ENCODE measurements at regions not wholly inside any gene's neighbourhood (a gene's known extent, or its start where the extent isn't known, plus 50 kb on each side); places are given as distances from the start of the nearest gene placed in this dataset.
"Not testable (repeated sequence)": the region's sequence is repeated elsewhere in the genome, so short reads cannot be mapped to it uniquely, and the experiment has no call there.

DNA sequence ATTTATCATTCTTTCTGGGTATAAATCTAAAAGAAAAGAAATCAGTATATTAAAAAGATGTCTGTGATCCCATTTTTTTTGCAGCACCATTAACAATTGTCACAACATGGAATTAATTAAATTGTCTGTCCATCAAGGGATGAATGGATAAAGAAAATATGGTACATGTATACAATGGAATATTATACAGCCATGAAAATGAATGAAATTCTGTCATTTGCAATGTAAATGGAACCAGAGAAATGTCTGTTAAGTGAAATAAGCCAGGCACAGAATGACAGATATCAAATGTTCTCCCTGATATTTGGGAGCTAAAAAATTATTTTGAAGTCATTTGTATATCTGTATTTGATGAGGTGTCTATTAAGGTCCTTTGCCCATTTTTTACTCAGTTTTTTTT is 77.1 kb upstream of the NDST4 start:
- CTCF ChIA-PET, result no interaction called here
- no peaks in the 10 kb centered on the region for H3K27me3 Mint-ChIP-seq (ENCODE audit: unreplicated experiment)
- no TSS peak for BruUV-seq (replicated peaks)
- no peaks in the 10 kb centered on the region for H3K4me1 Mint-ChIP-seq (ENCODE audit: low read depth, unreplicated experiment)
- no peak for DNase-seq
- no peaks in the 10 kb centered on the region for H3K36me3 Mint-ChIP-seq (ENCODE audit: insufficient read depth, unreplicated experiment)
- TF ChIP-seq, protein P1, sequence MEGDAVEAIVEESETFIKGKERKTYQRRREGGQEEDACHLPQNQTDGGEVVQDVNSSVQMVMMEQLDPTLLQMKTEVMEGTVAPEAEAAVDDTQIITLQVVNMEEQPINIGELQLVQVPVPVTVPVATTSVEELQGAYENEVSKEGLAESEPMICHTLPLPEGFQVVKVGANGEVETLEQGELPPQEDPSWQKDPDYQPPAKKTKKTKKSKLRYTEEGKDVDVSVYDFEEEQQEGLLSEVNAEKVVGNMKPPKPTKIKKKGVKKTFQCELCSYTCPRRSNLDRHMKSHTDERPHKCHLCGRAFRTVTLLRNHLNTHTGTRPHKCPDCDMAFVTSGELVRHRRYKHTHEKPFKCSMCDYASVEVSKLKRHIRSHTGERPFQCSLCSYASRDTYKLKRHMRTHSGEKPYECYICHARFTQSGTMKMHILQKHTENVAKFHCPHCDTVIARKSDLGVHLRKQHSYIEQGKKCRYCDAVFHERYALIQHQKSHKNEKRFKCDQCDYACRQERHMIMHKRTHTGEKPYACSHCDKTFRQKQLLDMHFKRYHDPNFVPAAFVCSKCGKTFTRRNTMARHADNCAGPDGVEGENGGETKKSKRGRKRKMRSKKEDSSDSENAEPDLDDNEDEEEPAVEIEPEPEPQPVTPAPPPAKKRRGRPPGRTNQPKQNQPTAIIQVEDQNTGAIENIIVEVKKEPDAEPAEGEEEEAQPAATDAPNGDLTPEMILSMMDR (IDR thresholded peaks at IDR 0.05; ENCODE audit: unreplicated experiment), result no peak
- H3K27ac Mint-ChIP-seq (ENCODE audit: unreplicated experiment), result no peak overlapping the region
- no peak overlapping the region for H3K4me3 Mint-ChIP-seq (ENCODE audit: low read depth, unreplicated experiment)
- intact Hi-C loops (cut with micrococcal nuclease; ENCODE audit: unreplicated experiment), result no loop called here
- H3K9me3 Mint-ChIP-seq (ENCODE audit: low read depth, unreplicated experiment), result no peaks in the 10 kb centered on the region

DNA sequence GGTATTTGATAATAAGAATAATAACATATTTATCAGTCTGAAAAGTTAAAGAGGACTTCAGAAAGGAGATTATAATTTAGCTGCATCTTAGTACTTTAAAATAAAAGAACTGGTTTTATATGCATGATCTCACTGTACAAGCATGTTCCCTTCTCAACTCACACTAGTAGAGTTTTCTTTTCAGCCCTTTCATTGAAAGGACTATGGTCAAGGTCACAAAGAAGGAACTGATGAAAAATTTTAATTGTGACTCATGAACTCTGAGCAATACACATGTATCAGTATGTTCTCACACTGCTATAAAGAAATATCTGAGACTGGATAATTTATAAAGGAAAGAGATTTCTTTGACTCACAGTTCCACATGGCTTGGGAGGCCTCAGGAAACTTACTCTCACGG is 73.7 kb upstream of the NDST4 start:
- intact Hi-C loops (cut with micrococcal nuclease; ENCODE audit: unreplicated experiment), result no loop called here
- Mint-ChIP-seq H3K4me1 (ENCODE audit: low read depth, unreplicated experiment) (no peaks in the 10 kb centered on the region), H3K27me3 (ENCODE audit: unreplicated experiment) (no peaks in the 10 kb centered on the region), H3K4me3 (ENCODE audit: low read depth, unreplicated experiment) (no peak overlapping the region), H3K9me3 (ENCODE audit: low read depth, unreplicated experiment) (no peaks in the 10 kb centered on the region), H3K36me3 (ENCODE audit: insufficient read depth, unreplicated experiment) (no peaks in the 10 kb centered on the region), H3K27ac (ENCODE audit: unreplicated experiment) (no peak overlapping the region)
- CTCF ChIA-PET, result no interaction called here
- TF ChIP-seq, protein P1 (IDR thresholded peaks at IDR 0.05; ENCODE audit: unreplicated experiment), result no peak
- BruUV-seq (replicated peaks), result no TSS peak
- DNase-seq, result no peak

DNA sequence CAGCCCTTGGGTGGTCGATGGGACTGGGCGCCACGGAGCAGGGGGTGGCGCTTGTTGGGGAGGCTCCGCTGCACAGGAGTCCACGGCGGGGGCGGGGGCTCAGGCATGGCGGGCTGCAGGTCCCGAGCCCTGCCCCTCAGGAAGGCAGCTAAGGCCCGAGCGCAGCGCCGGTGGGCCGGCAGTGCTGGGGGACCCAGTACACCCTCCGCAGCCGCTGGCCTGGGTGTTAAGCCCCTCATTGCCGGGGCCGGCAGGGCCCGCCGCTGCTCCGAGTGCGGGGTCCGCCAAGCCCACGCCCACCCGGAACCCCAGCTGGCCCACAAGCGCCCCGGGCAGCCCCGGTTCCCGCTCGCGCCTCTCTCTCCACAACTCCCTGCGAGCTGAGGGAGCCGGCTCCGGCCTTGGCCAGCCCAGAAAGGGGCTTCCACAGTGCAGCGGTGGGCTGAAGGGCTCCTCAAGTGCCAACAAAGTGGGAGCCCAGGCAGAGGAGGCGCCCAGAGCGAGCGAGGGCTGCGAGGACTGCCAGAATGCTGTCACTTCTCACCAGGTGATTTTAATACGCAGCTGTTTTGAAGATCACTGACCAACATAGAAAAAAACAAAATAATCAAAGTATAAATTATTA is 66.1 kb upstream of the NDST4 start:
- H3K9me3 Mint-ChIP-seq (ENCODE audit: low read depth, unreplicated experiment); H3K27ac Mint-ChIP-seq (ENCODE audit: unreplicated experiment); BruUV-seq (replicated peaks); H3K4me3 Mint-ChIP-seq (ENCODE audit: low read depth, unreplicated experiment); DNase-seq; H3K36me3 Mint-ChIP-seq (ENCODE audit: insufficient read depth, unreplicated experiment); intact Hi-C loops (cut with micrococcal nuclease; ENCODE audit: unreplicated experiment); H3K27me3 Mint-ChIP-seq (ENCODE audit: unreplicated experiment); CTCF ChIA-PET; H3K4me1 Mint-ChIP-seq (ENCODE audit: low read depth, unreplicated experiment): not testable (repeated sequence)

DNA sequence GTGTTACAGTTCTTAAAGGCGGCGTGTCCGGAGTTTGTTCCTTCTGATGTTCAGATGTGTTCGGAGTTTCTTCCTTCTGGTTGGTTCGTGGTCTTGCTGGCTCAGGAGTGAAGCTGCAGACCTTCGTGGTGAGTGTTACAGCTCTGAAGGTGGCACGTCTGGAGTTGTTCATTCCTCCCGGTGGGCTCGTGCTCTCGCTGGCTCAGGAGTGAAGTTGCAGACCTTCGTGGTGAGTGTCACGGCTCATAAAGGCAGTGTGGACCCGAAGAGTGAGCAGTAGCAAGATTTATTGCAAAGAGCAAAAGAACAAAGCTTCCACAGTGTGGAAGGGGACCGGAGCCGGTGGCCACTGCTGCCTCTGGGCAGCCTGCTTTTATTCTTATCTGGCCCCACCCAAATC is 65.3 kb upstream of the NDST4 start:
- H3K4me3 Mint-ChIP-seq (ENCODE audit: low read depth, unreplicated experiment); intact Hi-C loops (cut with micrococcal nuclease; ENCODE audit: unreplicated experiment); BruUV-seq (replicated peaks); H3K4me1 Mint-ChIP-seq (ENCODE audit: low read depth, unreplicated experiment); H3K27me3 Mint-ChIP-seq (ENCODE audit: unreplicated experiment); H3K9me3 Mint-ChIP-seq (ENCODE audit: low read depth, unreplicated experiment); H3K27ac Mint-ChIP-seq (ENCODE audit: unreplicated experiment); DNase-seq; CTCF ChIA-PET; H3K36me3 Mint-ChIP-seq (ENCODE audit: insufficient read depth, unreplicated experiment): not testable (repeated sequence)

DNA sequence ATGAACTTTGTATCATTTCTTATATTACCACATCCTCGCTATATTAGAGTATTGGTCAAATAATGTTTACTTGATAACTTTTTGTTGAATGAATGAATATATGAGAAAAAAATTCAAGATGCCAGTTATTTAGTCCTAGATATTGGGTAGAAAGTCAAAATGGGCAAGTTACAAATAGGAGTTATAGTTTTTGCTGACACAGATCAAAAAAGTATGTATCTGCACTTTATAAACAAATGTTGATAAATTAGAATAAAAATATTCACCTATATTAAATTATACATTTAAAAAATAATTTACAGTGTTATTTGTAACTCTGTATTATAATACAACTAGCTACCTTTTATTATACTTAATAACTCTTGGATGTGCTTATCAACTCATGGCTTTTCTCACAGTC is 57.8 kb upstream of the NDST4 start:
- no peak overlapping the region for H3K4me3 Mint-ChIP-seq (ENCODE audit: low read depth, unreplicated experiment)
- DNase-seq, result no peak
- no peaks in the 10 kb centered on the region for H3K36me3 Mint-ChIP-seq (ENCODE audit: insufficient read depth, unreplicated experiment)
- H3K27ac Mint-ChIP-seq (ENCODE audit: unreplicated experiment), result no peak overlapping the region
- no TSS peak for BruUV-seq (replicated peaks)
- H3K4me1 Mint-ChIP-seq (ENCODE audit: low read depth, unreplicated experiment), result no peaks in the 10 kb centered on the region
- H3K9me3 Mint-ChIP-seq (ENCODE audit: low read depth, unreplicated experiment), result peaks cover 7% of the 10 kb centered on the region
- intact Hi-C loops (cut with micrococcal nuclease; ENCODE audit: unreplicated experiment), result no loop called here
- TF ChIP-seq, protein P1 (IDR thresholded peaks at IDR 0.05; ENCODE audit: unreplicated experiment), result no peak
- CTCF ChIA-PET, result no interaction called here
- H3K27me3 Mint-ChIP-seq (ENCODE audit: unreplicated experiment), result no peaks in the 10 kb centered on the region
